Activated B cell treated with CpG ODN at 0.5 μM for 24 hours (primary cell): ENCODE measurements at regions not wholly inside any gene's neighbourhood (a gene's known extent, or its start where the extent isn't known, plus 50 kb on each side); places are given as distances from the start of the nearest gene placed in this dataset.

Experiments
- ATAC-seq: fragments of 200-7000 bp; cut with Tn5 transposase; one replicate; pipeline ENCODE4 v1.10.0; 2021; ENCODE audit warnings: low read depth, mild to moderate bottlenecking, moderate library complexity
- CTCF ChIA-PET: fragments of 350-600 bp; sonication (Branson Sonifier 250); formaldehyde crosslinking; loops from one replicate; lab custom pipeline; 2021; ENCODE audit warnings: antibody characterized with exemption; lab: Charles Lee
- POLR2A ChIA-PET: fragments of 350-600 bp; sonication (Branson Sonifier 250); formaldehyde crosslinking; loops from one replicate; lab custom pipeline; 2021; ENCODE audit warnings: antibody characterized with exemption; lab: Charles Lee
- DNase-seq: peaks from one replicate; pipeline ENCODE4 v3.0.0; 2022
- H3K27ac Mint-ChIP-seq: one replicate; pipeline ENCODE4 v1.8.0; 2020; ENCODE audit warnings: mixed read lengths
- H3K27me3 Mint-ChIP-seq: one replicate; pipeline ENCODE4 v1.8.0; 2021; ENCODE audit warnings: mixed read lengths
- H3K36me3 Mint-ChIP-seq: one replicate; pipeline ENCODE4 v1.8.0; 2021; ENCODE audit warnings: low read depth, mixed read lengths
- H3K4me1 Mint-ChIP-seq: one replicate; pipeline ENCODE4 v1.8.0; 2021; ENCODE audit warnings: mixed read lengths
- H3K4me3 Mint-ChIP-seq: one replicate; pipeline ENCODE4 v1.8.0; 2020; ENCODE audit warnings: mild to moderate bottlenecking, mixed read lengths
- H3K9me3 Mint-ChIP-seq: one replicate; pipeline ENCODE4 v1.8.0; 2020; ENCODE audit warnings: mixed read lengths
- CTCF ChIP-seq: fragments of 200-600 bp; IDR thresholded peaks from one replicate; pipeline ENCODE4 v1.8.0; 2022; ENCODE audit warnings: antibody characterized with exemption, mild to moderate bottlenecking
- intact Hi-C: fragments of 100-400 bp; cut with micrococcal nuclease; formaldehyde crosslinking; loops from one replicate; pipeline ENCODE4 v1.15.1; 2024

GRCh38 chr3:59244343-59244742 lies 194.5 kb upstream of the CFAP20DC start:
- H3K27me3 Mint-ChIP-seq, result no peaks in the 10 kb centered on the region
- H3K9me3 Mint-ChIP-seq, result peaks cover 15% of the 10 kb centered on the region
- no peak for TF ChIP-seq CTCF
- ChIA-PET CTCF (interaction anchor here (1.1 kb wide), 1 partner anchor 31 kb away, joined by 3 read pairs; no protein-coding TSS in a partner anchor), POLR2A (no interaction called here)
- no peak overlapping the region for H3K4me3 Mint-ChIP-seq
- ATAC-seq, result no peak
- H3K27ac Mint-ChIP-seq, result no peak overlapping the region
- no peaks in the 10 kb centered on the region for H3K36me3 Mint-ChIP-seq
- intact Hi-C loops, result no loop called here
- peaks cover 22% of the 10 kb centered on the region for H3K4me1 Mint-ChIP-seq
- no peak for DNase-seq

GRCh38 chr3:59243476-59243875 lies 193.7 kb upstream of the CFAP20DC start:
- no peak overlapping the region for H3K27ac Mint-ChIP-seq
- no peak for TF ChIP-seq CTCF
- H3K9me3 Mint-ChIP-seq, result peaks cover 10% of the 10 kb centered on the region
- no peak overlapping the region for H3K4me3 Mint-ChIP-seq
- peaks cover 22% of the 10 kb centered on the region for H3K4me1 Mint-ChIP-seq
- intact Hi-C loops, result no loop called here
- ChIA-PET POLR2A (no interaction called here), CTCF (no interaction called here)
- no peaks in the 10 kb centered on the region for H3K27me3 Mint-ChIP-seq
- H3K36me3 Mint-ChIP-seq, result no peaks in the 10 kb centered on the region
- ATAC-seq (no peak), DNase-seq (no peak)

DNA sequence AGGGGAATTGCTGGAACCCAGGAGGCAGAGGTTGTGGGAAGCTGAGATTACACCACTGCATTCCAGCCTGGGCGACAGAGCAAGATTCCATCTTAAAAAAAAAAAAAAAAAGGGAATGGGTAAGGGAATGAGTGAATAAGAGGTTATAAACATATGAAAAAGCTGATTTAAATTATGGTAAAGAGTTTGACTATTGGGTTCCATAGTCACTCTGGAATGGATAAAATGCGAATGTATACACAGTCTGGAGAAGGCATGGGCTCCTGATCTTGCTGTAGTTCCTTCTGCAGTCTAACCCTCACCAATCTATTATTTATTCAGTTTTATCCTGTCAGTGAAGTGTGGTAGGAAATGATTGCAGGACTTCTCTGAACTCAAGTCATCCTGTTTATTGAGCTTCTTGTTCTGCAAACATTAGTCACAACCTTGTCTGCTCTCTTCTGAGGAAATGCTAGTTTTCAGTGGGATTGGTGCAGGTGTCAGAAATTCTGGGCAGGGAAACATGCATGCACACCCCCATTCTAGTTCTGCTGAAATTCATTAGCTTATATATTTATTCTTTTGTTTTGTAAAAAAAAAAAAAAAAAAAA lies 190.9 kb upstream of the CFAP20DC start:
- ATAC-seq, result no peak
- Mint-ChIP-seq H3K36me3 (no peaks in the 10 kb centered on the region), H3K27me3 (no peaks in the 10 kb centered on the region), H3K4me1 (peaks cover 4% of the 10 kb centered on the region), H3K9me3 (peaks cover 10% of the 10 kb centered on the region), H3K4me3 (no peak overlapping the region), H3K27ac (no peak overlapping the region)
- DNase-seq, result no peak
- ChIA-PET POLR2A (no interaction called here), CTCF (no interaction called here)
- no peak for TF ChIP-seq CTCF
- intact Hi-C loops, result no loop called here

- no peak for TF ChIP-seq CTCF
Measured at GRCh38 chr3:59237121-59237520, 187.3 kb upstream of the CFAP20DC start.

DNA sequence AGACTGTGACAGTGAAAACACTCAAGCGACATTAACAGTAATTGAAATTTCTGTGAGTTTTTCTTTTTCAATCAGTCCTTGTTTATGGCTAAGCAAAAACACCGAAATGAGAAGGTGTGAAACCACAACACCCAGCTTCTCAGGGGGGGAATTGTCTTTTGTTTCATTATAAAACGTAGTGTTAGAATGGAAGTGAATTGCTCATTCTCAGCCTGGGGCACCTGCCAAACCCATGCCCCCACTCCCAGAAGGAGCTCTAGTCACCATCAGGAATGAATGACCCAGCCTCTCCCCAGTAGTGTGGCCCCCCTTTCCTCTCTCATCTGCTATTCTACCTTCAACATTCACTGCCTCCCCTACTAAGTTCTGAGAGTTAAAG lies 185.8 kb upstream of the CFAP20DC start:
- ChIA-PET CTCF (no interaction called here), POLR2A (no interaction called here)
- Mint-ChIP-seq H3K4me3 (no peak overlapping the region), H3K9me3 (peaks cover 9% of the 10 kb centered on the region), H3K36me3 (peaks cover 5% of the 10 kb centered on the region), H3K27me3 (peaks cover 1% of the 10 kb centered on the region), H3K27ac (no peak overlapping the region), H3K4me1 (peaks cover 3% of the 10 kb centered on the region)
- ATAC-seq, result no peak
- no peak for TF ChIP-seq CTCF
- DNase-seq, result no peak
- intact Hi-C loops, result no loop called here

More at GRCh38 chr3:59237121-59237520, 187.3 kb upstream of the CFAP20DC start:
- intact Hi-C loops, result no loop called here
- peaks cover 6% of the 10 kb centered on the region for H3K9me3 Mint-ChIP-seq
- ATAC-seq (no peak), DNase-seq (no peak)
- POLR2A ChIA-PET, result no interaction called here
- H3K27me3 Mint-ChIP-seq, result peaks cover 1% of the 10 kb centered on the region
- peaks cover 3% of the 10 kb centered on the region for H3K4me1 Mint-ChIP-seq
- CTCF ChIA-PET, result no interaction called here
- no peak overlapping the region for H3K27ac Mint-ChIP-seq
- H3K36me3 Mint-ChIP-seq, result no peaks in the 10 kb centered on the region
- H3K4me3 Mint-ChIP-seq, result no peak overlapping the region
